ENCODE measurements at regions not wholly inside any gene's neighbourhood (a gene's known extent, or its start where the extent isn't known, plus 50 kb on each side); places are given as distances from the start of the nearest gene placed in this dataset.

- TF ChIP-seq, protein P1, sequence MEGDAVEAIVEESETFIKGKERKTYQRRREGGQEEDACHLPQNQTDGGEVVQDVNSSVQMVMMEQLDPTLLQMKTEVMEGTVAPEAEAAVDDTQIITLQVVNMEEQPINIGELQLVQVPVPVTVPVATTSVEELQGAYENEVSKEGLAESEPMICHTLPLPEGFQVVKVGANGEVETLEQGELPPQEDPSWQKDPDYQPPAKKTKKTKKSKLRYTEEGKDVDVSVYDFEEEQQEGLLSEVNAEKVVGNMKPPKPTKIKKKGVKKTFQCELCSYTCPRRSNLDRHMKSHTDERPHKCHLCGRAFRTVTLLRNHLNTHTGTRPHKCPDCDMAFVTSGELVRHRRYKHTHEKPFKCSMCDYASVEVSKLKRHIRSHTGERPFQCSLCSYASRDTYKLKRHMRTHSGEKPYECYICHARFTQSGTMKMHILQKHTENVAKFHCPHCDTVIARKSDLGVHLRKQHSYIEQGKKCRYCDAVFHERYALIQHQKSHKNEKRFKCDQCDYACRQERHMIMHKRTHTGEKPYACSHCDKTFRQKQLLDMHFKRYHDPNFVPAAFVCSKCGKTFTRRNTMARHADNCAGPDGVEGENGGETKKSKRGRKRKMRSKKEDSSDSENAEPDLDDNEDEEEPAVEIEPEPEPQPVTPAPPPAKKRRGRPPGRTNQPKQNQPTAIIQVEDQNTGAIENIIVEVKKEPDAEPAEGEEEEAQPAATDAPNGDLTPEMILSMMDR (IDR thresholded peaks at IDR 0.05; ENCODE audit: insufficient read depth, missing control alignments), result no peak
- FAIRE-seq (no peak), DNase-seq (ENCODE audit: insufficient read length, low spot score) (no peak)
Measured at GRCh38 chr12:127785540-127785939, 481.4 kb upstream of the TMEM132C start.

- TF ChIP-seq, protein P1 (IDR thresholded peaks at IDR 0.05; ENCODE audit: insufficient read depth, missing control alignments), result no peak
- DNase-seq (ENCODE audit: insufficient read length, low spot score), result no peak
- no peak for FAIRE-seq
Measured at GRCh38 chr12:127785986-127786590, 480.9 kb upstream of the TMEM132C start.

DNA sequence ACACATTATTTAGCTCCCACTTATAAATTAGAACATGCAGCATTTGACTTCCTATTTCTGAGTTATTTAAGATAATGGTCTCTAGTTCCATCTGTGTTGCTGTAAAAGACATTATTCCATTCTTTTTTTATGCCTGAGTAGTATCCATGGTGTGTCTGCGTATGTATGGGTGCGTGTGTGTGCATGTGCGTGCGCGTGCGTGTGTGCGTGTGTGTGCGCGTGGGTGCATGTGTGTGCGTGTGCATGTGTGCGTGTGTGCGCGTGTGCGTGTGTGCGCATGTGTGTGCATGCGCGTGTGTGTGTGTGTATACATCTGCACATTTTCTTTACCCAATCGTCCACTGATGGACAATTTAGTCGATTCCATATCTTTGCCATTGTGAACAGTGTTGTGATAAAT lies 479.4 kb upstream of the TMEM132C start:
- DNase-seq (ENCODE audit: insufficient read length, low spot score), result no peak
- TF ChIP-seq, protein P1 (IDR thresholded peaks at IDR 0.05; ENCODE audit: insufficient read depth, missing control alignments), result no peak
- FAIRE-seq, result no peak

DNA sequence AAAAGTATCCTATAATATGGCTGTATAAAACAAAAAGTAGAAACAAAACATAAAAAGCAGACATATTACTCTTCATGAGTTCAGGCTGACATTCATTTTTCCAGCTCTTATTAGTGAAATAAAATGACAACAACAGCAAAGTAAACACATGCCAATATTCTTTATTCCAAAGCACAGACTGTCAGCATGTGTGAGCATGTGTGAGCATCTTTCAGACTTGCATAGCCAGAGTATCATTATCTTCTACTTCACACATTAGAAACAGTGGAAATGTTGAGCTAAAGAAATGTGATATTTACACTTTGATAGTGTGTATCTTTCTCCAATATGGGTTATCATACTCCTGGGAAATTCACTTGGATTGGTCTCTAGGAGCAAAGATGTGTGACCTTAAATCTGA lies 476.6 kb upstream of the TMEM132C start:
- DNase-seq (ENCODE audit: insufficient read length, low spot score) (no peak), FAIRE-seq (no peak)
- TF ChIP-seq, protein P1 (IDR thresholded peaks at IDR 0.05; ENCODE audit: insufficient read depth, missing control alignments), result no peak

DNA sequence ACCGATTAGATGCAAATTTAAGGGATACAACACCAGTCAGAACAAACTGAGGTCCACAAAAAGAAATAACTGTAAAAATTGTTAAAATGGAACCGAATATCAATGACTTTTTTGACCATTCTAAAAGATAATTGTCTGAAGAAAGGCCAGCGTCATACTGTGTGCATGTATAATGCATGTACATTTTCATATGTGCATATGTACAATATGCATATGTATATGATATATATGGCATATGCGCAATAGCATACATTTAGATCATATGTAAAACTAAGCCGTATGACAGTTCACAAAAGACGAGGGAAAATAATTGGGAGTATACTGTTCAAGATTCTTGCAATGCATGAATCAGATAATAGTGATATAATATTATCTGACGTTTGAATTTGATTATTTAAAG lies 475.8 kb upstream of the TMEM132C start:
- TF ChIP-seq, protein P1 (IDR thresholded peaks at IDR 0.05; ENCODE audit: insufficient read depth, missing control alignments), result no peak
- no peak for DNase-seq (ENCODE audit: insufficient read length, low spot score)
- no peak for FAIRE-seq

DNA sequence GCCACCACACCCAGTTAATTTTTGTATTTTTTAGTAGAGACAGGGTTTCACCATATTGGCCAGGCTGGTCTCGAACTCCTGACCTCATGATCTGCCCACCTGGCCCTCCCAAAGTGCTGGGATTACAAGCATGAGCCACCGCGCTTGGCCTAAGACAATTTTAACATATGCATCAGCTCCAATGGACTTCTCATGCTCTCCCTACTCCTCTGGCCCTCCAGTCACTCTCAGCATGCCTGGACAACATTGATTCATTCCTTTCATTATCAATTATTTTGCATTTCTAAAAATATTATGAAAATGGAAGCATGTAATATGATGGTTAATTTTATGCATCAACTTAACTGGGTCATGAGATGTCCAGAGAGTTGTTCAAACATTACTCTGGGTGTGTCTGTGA lies 469.1 kb upstream of the TMEM132C start:
- FAIRE-seq (no peak), DNase-seq (ENCODE audit: insufficient read length, low spot score) (no peak)
- TF ChIP-seq, protein P1 (IDR thresholded peaks at IDR 0.05; ENCODE audit: insufficient read depth, missing control alignments), result no peak

GRCh38 chr12:127802271-127802670 lies 464.7 kb upstream of the TMEM132C start:
- DNase-seq (ENCODE audit: insufficient read length, low spot score) (no peak), FAIRE-seq (no peak)
- TF ChIP-seq, protein P1 (IDR thresholded peaks at IDR 0.05; ENCODE audit: insufficient read depth, missing control alignments), result no peak
